OCI-LY7 (cell line): ENCODE measurements at regions not wholly inside any gene's neighbourhood (a gene's known extent, or its start where the extent isn't known, plus 50 kb on each side); places are given as distances from the start of the nearest gene placed in this dataset.

ENCODE experiments used
- BruUV-seq: library from RNA; stranded (reverse); fragments of 400-500 nt; replicated peaks from 2 replicates; lab custom pipeline; 2021; lab: Mats Ljungman, UMichigan
- CTCF ChIA-PET: fragments of 300-600 bp; sonication (Branson Sonifier 250); formaldehyde crosslinking; loops from one replicate; lab custom pipeline; 2022; ENCODE audit warnings: antibody characterized with exemption; ENCODE audit not compliant: unreplicated experiment; lab: Charles Lee
- POLR2A ChIA-PET: fragments of 300-600 bp; sonication (Branson Sonifier 250); formaldehyde crosslinking; loops from one replicate; lab custom pipeline; 2022; ENCODE audit warnings: antibody characterized with exemption; lab: Charles Lee
- DNase-seq: peaks from one replicate; pipeline ENCODE4 v3.0.0-alpha.2; 2015; ENCODE audit warnings: low spot score
- H2AFZ ChIP-seq: fragments of 200-600 bp; sonication (generic), shearing (Covaris generic); 2 replicates; pipeline ENCODE4 v1.6.1; 2014; ENCODE audit warnings: mild to moderate bottlenecking, antibody characterized with exemption, low read length, moderate library complexity
- H3K27ac ChIP-seq: fragments of 200-600 bp; sonication (generic); 2 replicates; pipeline ENCODE4 v1.5.1; 2014; ENCODE audit warnings: mixed run types, low read depth, mild to moderate bottlenecking, moderate library complexity, low read length, inconsistent platforms; ENCODE audit not compliant: poor library complexity, severe bottlenecking
- H3K36me3 ChIP-seq: fragments of 200-600 bp; sonication (generic); 2 replicates; pipeline ENCODE4 v1.6.1; 2014; ENCODE audit warnings: mild to moderate bottlenecking, antibody characterized with exemption, low read length, moderate library complexity, mixed read lengths; ENCODE audit not compliant: insufficient read depth
- H3K4me1 ChIP-seq: fragments of 200-600 bp; sonication (generic); 2 replicates; pipeline ENCODE4 v1.5.1; 2014; ENCODE audit warnings: mild to moderate bottlenecking, low read length; ENCODE audit not compliant: insufficient read depth, poor library complexity, severe bottlenecking
- H3K4me2 ChIP-seq: fragments of 200-600 bp; sonication (generic); 2 replicates; pipeline ENCODE4 v1.6.1; 2014; ENCODE audit warnings: mild to moderate bottlenecking, low read length
- H3K4me3 ChIP-seq: fragments of 200-600 bp; sonication (generic); 2 replicates; pipeline ENCODE4 v1.5.1; 2014; ENCODE audit warnings: mild to moderate bottlenecking, low read depth, low read length; ENCODE audit not compliant: poor library complexity, severe bottlenecking
- H3K79me2 ChIP-seq: fragments of 200-600 bp; sonication (generic); 2 replicates; pipeline ENCODE4 v1.6.1; 2016; ENCODE audit warnings: low read depth, mild to moderate bottlenecking, low read length, moderate library complexity, mixed read lengths; ENCODE audit not compliant: insufficient read depth
- H3K9me2 ChIP-seq: fragments of 200-600 bp; sonication (generic); 2 replicates; pipeline ENCODE4 v1.6.1; 2016; ENCODE audit warnings: mild to moderate bottlenecking, low read length, mixed read lengths; ENCODE audit not compliant: insufficient read depth
- H3K9me3 ChIP-seq: fragments of 200-600 bp; sonication (generic); 2 replicates; pipeline ENCODE4 v1.6.1; 2014; ENCODE audit warnings: mild to moderate bottlenecking, mixed run types, low read length, mixed read lengths
- H4K20me1 ChIP-seq: fragments of 200-600 bp; sonication (generic); 2 replicates; pipeline ENCODE4 v1.6.1; 2014; ENCODE audit warnings: mild to moderate bottlenecking, antibody characterized with exemption, low read length, moderate library complexity, mixed read lengths; ENCODE audit not compliant: insufficient read depth
- EZH2phosphoT487 ChIP-seq: fragments of 200-600 bp; sonication (generic); IDR thresholded peaks from 2 replicates; pipeline ENCODE4 v1.6.1; 2018; ENCODE audit warnings: low read depth, borderline replicate concordance, mild to moderate bottlenecking, mixed run types, antibody characterized with exemption, low read length, moderate library complexity, mixed read lengths
- intact Hi-C: fragments of 100-400 bp; cut with micrococcal nuclease; formaldehyde crosslinking; loops from one replicate; pipeline ENCODE4 v1.10.0; 2022; ENCODE audit not compliant: unreplicated experiment
- TF ChIP-seq, protein P1 (sequence below): fragments of 200-600 bp; sonication (generic); conservative IDR thresholded peaks from 2 replicates; pipeline ENCODE4 v1.5.1; 2014; ENCODE audit warnings: mild to moderate bottlenecking, antibody characterized with exemption, low read length, moderate library complexity, mixed read lengths

DNA sequence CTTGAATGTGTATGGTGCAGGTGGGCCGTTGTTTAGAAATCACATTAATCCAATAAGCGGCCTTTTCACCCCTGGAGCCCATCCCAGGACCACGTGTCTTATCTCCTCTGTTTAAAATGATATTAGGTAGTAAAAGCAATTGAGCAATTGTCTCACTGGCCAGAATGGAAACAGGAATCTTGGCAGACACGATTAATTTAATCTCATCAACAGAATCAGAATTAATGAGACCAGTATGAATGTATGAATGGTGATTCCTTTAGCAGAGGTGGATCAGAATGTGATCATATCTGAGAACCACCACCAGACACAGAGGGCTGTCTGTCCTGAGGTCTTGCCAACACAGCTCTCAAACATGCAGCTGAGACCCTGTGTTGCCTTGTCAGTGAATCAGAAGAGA is 1591.4 kb downstream of the REEP3 start:
- ChIA-PET POLR2A (no interaction called here), CTCF (no interaction called here)
- Histone ChIP-seq H3K4me3 (no peak overlapping the region), H3K9me2 (no peaks in the 10 kb centered on the region), H3K79me2 (no peaks in the 10 kb centered on the region), H3K4me1 (no peaks in the 10 kb centered on the region), H4K20me1 (no peaks in the 10 kb centered on the region), H3K27ac (no peak overlapping the region), H3K36me3 (no peaks in the 10 kb centered on the region), H3K9me3 (no peaks in the 10 kb centered on the region), H2AFZ (no peak overlapping the region), H3K4me2 (no peak overlapping the region)
- DNase-seq = no peak
- intact Hi-C loops = no loop called here
- TF ChIP-seq, protein P1, sequence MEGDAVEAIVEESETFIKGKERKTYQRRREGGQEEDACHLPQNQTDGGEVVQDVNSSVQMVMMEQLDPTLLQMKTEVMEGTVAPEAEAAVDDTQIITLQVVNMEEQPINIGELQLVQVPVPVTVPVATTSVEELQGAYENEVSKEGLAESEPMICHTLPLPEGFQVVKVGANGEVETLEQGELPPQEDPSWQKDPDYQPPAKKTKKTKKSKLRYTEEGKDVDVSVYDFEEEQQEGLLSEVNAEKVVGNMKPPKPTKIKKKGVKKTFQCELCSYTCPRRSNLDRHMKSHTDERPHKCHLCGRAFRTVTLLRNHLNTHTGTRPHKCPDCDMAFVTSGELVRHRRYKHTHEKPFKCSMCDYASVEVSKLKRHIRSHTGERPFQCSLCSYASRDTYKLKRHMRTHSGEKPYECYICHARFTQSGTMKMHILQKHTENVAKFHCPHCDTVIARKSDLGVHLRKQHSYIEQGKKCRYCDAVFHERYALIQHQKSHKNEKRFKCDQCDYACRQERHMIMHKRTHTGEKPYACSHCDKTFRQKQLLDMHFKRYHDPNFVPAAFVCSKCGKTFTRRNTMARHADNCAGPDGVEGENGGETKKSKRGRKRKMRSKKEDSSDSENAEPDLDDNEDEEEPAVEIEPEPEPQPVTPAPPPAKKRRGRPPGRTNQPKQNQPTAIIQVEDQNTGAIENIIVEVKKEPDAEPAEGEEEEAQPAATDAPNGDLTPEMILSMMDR = no peak
- no peak for TF ChIP-seq EZH2phosphoT487
- BruUV-seq = no TSS peak

DNA sequence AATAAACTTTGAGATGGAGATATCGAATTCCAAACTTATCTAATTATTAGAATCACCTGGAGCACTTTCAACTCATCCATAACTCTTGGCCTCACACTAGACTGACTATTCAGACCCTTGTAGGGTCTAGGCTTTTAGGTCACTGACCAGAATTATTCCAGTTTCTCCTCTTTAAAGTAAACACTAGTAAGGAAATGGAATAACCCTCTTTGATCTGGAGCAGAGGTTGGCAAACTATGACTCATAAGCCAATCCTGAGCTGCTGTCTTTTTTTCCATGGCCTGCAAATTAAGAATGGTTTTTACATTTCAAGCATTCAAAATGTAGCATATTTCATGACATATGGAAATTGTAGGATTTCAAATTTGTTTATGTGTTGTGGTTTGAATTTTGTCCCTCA is 1601.9 kb downstream of the REEP3 start:
- Histone ChIP-seq H3K79me2 (no peaks in the 10 kb centered on the region), H3K27ac (no peak overlapping the region), H3K4me2 (no peak overlapping the region), H3K9me2 (no peaks in the 10 kb centered on the region), H3K4me1 (no peaks in the 10 kb centered on the region), H4K20me1 (no peaks in the 10 kb centered on the region), H2AFZ (no peak overlapping the region), H3K9me3 (no peaks in the 10 kb centered on the region), H3K4me3 (no peak overlapping the region), H3K36me3 (no peaks in the 10 kb centered on the region)
- BruUV-seq = no TSS peak
- no peak for DNase-seq
- CTCF ChIA-PET = no interaction called here
- POLR2A ChIA-PET = interaction anchor here (0.7 kb wide), 1 partner anchor 61 kb away, joined by 3 read pairs; no protein-coding TSS in a partner anchor
- TF ChIP-seq, protein P1 = no peak
- TF ChIP-seq EZH2phosphoT487 = no peak
- intact Hi-C loops = no loop called here

DNA sequence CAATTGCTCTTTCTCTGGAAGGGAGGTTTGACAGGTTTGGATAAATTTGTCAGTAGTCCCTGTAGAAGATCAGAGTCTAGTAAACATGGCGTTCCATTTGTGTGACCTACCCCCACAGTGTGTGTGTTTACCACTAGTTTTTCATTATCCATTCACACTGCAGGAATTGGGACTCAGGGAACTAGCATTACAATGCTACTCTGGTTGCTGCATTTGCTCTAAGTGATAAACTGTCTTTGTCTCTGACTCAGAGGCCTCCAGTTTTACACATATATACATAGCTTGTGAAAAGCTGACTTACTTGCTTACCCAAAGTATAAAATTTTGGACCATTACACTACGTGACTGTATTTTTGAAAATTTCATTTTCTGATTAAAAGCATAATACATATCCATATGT is 1604.0 kb downstream of the REEP3 start:
- Histone ChIP-seq H2AFZ (no peak overlapping the region), H4K20me1 (no peaks in the 10 kb centered on the region), H3K9me3 (no peaks in the 10 kb centered on the region), H3K4me1 (no peaks in the 10 kb centered on the region), H3K27ac (no peak overlapping the region), H3K36me3 (no peaks in the 10 kb centered on the region), H3K79me2 (no peaks in the 10 kb centered on the region), H3K4me3 (no peak overlapping the region), H3K4me2 (no peak overlapping the region), H3K9me2 (no peaks in the 10 kb centered on the region)
- CTCF ChIA-PET = no interaction called here
- intact Hi-C loops = no loop called here
- TF ChIP-seq EZH2phosphoT487 = no peak
- TF ChIP-seq, protein P1 = no peak
- DNase-seq = no peak
- POLR2A ChIA-PET = no interaction called here
- BruUV-seq = no TSS peak
